ENCODE measurements at regions not wholly inside any gene's neighbourhood (a gene's known extent, or its start where the extent isn't known, plus 50 kb on each side); places are given as distances from the start of the nearest gene placed in this dataset.

GRCh38 chr4:108547682-108548081, 72.7 kb upstream of the RPL34 start:
- Mint-ChIP-seq H3K4me3 (no peak overlapping the region), H3K27ac (no peak overlapping the region), H3K27me3 (ENCODE audit: low read depth in 3 of 3) (peaks cover 0 to 2% (median 0%) of the 10 kb centered on the region in 3 donors), H3K9me3 (peaks cover 9 to 27% (median 22%) of the 10 kb centered on the region in 7 donors), H3K4me1 (peaks cover 5% of the 10 kb centered on the region), H3K36me3 (no peaks in the 10 kb centered on the region)
- Histone ChIP-seq H3K79me2 (ENCODE audit: insufficient read depth, low read length) (no peaks in the 10 kb centered on the region), H3K4me2 (replicated peaks; ENCODE audit: extremely low read depth, low read length, poor library complexity, severe bottlenecking) (no peak overlapping the region), H3K36me3 (replicated peaks in 1 of 2; ENCODE audit: control insufficient read depth in 1 of 2, insufficient read depth in 2 of 2, low read length in 2 of 2) (no peaks in the 10 kb centered on the region), H3K4me3 (replicated peaks in 1 of 3; ENCODE audit: low read depth in 2 of 3, low read length in 3 of 3) (no peak overlapping the region), H3K27me3 (ENCODE audit: control insufficient read depth in 2 of 2, insufficient read depth in 2 of 2, low read length in 2 of 2) (no peaks in the 10 kb centered on the region), H2AFZ (ENCODE audit: insufficient read depth, low read depth, low read length, poor library complexity, severe bottlenecking) (no peak overlapping the region), H3K9me3 (replicated peaks in 1 of 2; ENCODE audit: control insufficient read depth in 1 of 2, insufficient read depth in 1 of 2, low read length in 2 of 2) (peaks cover 6 to 9% of the 10 kb centered on the region in 2 donors), H3K4me1 (ENCODE audit: control insufficient read depth in 1 of 2, insufficient read depth in 2 of 2, low read length in 2 of 2) (no peaks in the 10 kb centered on the region), H4K20me1 (ENCODE audit: insufficient read depth, low read length) (no peaks in the 10 kb centered on the region), H3K9ac (ENCODE audit: insufficient read depth, low read length, poor library complexity, severe bottlenecking) (no peak overlapping the region), H3K27ac (ENCODE audit: low read depth in 1 of 2, low read length in 2 of 2) (no peak overlapping the region)
- TF ChIP-seq CTCF (IDR thresholded peaks at IDR 0.05): no peak
- DNase-seq: no peak
- intact Hi-C loops (cut with micrococcal nuclease): no loop called here

GRCh38 chr4:108546728-108547127, 73.6 kb upstream of the RPL34 start:
- no peak for TF ChIP-seq CTCF (IDR thresholded peaks at IDR 0.05)
- no peak overlapping the region for H3K4me3 ChIP-seq (replicated peaks in 1 of 3; ENCODE audit: low read depth in 2 of 3, low read length in 3 of 3)
- H3K4me3 Mint-ChIP-seq: no peak overlapping the region
- no peaks in the 10 kb centered on the region for H3K36me3 Mint-ChIP-seq
- no peak overlapping the region for H3K27ac ChIP-seq (ENCODE audit: low read depth in 1 of 2, low read length in 2 of 2)
- H4K20me1 ChIP-seq (ENCODE audit: insufficient read depth, low read length): no peaks in the 10 kb centered on the region
- no peak overlapping the region for H2AFZ ChIP-seq (ENCODE audit: insufficient read depth, low read depth, low read length, poor library complexity, severe bottlenecking)
- no peaks in the 10 kb centered on the region for H3K79me2 ChIP-seq (ENCODE audit: insufficient read depth, low read length)
- H3K36me3 ChIP-seq (replicated peaks in 1 of 2; ENCODE audit: control insufficient read depth in 1 of 2, insufficient read depth in 2 of 2, low read length in 2 of 2): no peaks in the 10 kb centered on the region
- H3K9me3 Mint-ChIP-seq: peaks cover 9 to 30% (median 22%) of the 10 kb centered on the region in 7 donors
- intact Hi-C loops (cut with micrococcal nuclease): no loop called here
- H3K27me3 Mint-ChIP-seq (ENCODE audit: low read depth in 3 of 3): no peaks in the 10 kb centered on the region
- H3K4me1 Mint-ChIP-seq: peaks cover 5% of the 10 kb centered on the region
- WGBS (ENCODE audit: insufficient coverage): 100% methylated on average over 2 of the region's 3 CpGs
- H3K27ac Mint-ChIP-seq: peak overlapping the region in 1 of 7 donors; percentile 61
- no peak overlapping the region for H3K4me2 ChIP-seq (replicated peaks; ENCODE audit: extremely low read depth, low read length, poor library complexity, severe bottlenecking)
- peaks cover 6 to 9% of the 10 kb centered on the region in 2 donors for H3K9me3 ChIP-seq (replicated peaks in 1 of 2; ENCODE audit: control insufficient read depth in 1 of 2, insufficient read depth in 1 of 2, low read length in 2 of 2)
- H3K4me1 ChIP-seq (ENCODE audit: control insufficient read depth in 1 of 2, insufficient read depth in 2 of 2, low read length in 2 of 2): no peaks in the 10 kb centered on the region
- no peak for DNase-seq
- H3K27me3 ChIP-seq (ENCODE audit: control insufficient read depth in 2 of 2, insufficient read depth in 2 of 2, low read length in 2 of 2): no peaks in the 10 kb centered on the region
- H3K9ac ChIP-seq (ENCODE audit: insufficient read depth, low read length, poor library complexity, severe bottlenecking): no peak overlapping the region
